Transverse colon (tissue), 3 donors: ENCODE measurements at regions not wholly inside any gene's neighbourhood (a gene's known extent, or its start where the extent isn't known, plus 50 kb on each side); places are given as distances from the start of the nearest gene placed in this dataset.

Source experiments
- CTCF ChIP-seq, 5 experiments: fragments of 200-600 bp in 3 of 5; fragments of 450-650 bp in 2 of 5; sonication (generic) in 3 of 5; IDR thresholded peaks; 1 replicate in 2 of 5; 2 replicates in 3 of 5; pipeline ENCODE4 v1.5.1; 2016 to 2017; ENCODE audit warnings: antibody characterized with exemption in 5 of 5, inconsistent platforms in 3 of 5, mild to moderate bottlenecking in 2 of 5, moderate library complexity in 1 of 5
- EP300 ChIP-seq: sonication (generic); formaldehyde crosslinking; IDR thresholded peaks from one replicate; pipeline ENCODE4 v1.6.1; 2017; ENCODE audit warnings: antibody characterized with exemption, low read depth

DNA sequence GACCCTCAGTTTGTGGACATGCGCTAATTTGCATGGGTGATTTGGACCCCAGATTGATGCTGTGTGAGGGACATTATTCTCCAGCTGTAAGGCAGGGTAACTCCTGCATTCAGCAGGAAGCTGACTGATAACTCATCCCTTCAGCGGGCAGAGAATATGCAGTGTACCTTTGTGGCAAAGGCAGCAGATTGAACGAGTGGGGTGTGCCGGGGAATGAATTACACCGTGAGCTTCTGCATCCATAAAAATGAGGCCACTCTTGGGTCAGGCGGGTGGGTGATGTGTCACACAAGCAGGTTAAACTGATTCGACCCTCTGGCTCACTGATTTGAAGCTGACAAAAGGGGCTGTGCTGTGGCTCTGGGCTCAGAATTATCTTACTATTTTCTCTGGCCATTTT is 128.9 kb upstream of the PMFBP1 start:
- TF ChIP-seq EP300 (no peak), CTCF (IDR thresholded peaks at IDR 0.05) (no peak)
